ENCODE measurements at regions not wholly inside any gene's neighbourhood (a gene's known extent, or its start where the extent isn't known, plus 50 kb on each side); places are given as distances from the start of the nearest gene placed in this dataset.
"Not testable (repeated sequence)": the region's sequence is repeated elsewhere in the genome, so short reads cannot be mapped to it uniquely, and the experiment has no call there.

- DNase-seq (ENCODE audit: low read depth) = no peak
Observed at GRCh38 chr2:182639971-182640370, 76.1 kb upstream of the DNAJC10 start.

- DNase-seq (ENCODE audit: low read depth) = peak; percentile 0
Observed at GRCh38 chr2:182642328-182642727, 73.7 kb upstream of the DNAJC10 start.

DNA sequence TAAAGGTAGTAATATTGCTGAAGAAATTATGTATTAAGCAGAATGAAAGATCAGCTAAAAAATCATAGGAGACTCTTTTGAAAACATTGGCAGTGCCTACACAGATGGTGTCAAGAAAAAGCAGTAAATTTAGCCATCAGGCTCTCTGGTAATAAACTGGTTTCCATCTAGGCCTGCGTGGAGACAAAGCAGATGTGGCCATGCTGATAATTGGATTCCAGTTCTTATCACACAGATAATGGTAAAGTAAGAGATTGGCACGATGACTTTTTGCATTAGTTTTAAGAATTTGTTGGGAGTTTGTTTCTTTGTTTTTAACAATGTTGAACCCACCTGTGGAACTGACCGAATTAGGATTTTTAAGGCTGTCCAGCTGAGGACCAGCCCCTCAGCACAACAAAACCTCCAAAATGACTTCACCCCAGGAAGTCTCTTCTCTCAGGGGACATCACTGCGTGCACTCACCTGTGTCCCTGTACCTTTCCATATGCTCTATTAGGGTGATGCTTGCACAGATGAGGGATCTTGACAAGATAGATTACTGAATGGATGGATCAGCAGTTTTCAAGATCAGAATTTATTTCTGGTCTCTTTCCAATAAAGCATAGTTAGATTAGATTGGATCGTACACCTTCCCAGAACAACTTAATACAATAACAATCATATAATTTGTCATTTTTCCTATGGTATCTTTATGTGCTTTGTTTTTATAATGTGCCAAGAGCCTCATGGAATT lies 69.1 kb upstream of the DNAJC10 start:
- no peak for DNase-seq (ENCODE audit: low read depth)

DNA sequence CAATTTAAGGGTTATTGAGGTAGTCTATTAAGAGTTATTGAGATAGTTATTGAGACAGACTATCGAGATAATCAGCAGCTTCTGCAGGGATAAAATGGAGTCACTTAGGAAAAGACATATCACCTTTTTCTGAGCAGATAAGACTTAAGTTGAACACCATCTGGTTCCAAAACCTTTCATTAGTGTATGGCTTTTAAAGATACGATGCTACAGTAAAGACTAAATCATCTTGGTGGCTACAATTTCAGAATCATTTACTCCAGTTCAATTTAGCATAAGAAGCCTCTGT lies 68.6 kb upstream of the DNAJC10 start:
- DNase-seq (ENCODE audit: low read depth) = no peak

GRCh38 chr2:182649316-182649715 lies 66.7 kb upstream of the DNAJC10 start:
- DNase-seq (ENCODE audit: low read depth) = no peak

DNA sequence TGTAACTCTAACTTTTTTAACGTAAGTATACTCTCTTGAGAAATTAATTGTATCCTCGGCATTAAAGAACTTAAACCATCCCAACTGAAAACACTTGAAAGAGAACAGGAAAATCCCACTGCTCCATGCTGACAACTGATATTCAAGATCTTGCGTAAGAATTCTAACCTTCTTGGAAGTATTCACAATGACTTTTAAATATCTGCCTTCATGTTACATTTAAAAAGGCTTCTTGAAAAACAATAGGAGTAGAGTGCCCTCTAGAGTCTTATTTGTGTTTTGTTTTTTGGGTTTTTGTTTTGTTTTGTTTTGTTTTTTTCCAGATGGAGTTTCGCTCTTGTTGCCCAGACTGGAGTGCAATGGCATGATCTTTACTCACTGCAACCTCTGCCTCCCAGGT lies 65.4 kb upstream of the DNAJC10 start:
- DNase-seq (ENCODE audit: low read depth) = no peak

DNA sequence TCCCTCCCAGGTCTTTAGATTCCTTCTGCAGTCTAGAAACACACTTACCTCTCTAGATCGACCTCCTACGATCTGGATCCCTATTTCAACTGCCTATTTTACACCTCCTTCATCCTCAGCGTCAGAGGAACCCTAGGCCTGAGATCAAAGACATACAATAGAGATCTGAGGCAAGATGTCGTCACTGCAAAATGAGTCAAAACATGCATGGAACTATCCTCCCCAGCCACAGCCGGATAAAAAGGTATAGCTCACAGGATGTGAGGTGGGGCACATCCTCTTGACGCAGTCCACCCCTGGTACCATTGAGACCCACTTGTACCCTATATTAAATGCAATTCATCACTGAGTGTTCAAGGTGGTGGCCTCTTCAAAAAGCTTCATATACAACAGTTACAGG lies 63.7 kb upstream of the DNAJC10 start:
- DNase-seq (ENCODE audit: low read depth) = no peak

DNA sequence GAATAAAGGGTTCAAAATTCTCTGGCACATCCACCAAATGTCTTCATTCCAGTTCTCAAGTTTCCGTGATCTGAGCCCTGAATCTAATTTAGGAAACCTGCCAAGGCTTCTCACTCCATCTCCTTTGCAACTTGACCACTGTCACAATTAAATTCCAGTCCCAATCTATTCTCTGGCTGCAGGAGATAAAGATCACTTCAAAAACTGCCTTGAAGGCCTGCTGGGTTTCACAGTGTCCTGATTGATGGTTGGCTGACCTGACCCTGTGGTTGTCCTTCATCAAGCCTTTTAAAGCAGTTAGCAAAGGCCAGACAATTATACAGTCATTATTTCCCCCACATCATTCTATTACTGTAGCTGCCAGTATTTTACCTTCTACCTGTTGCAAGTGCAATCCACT lies 60.3 kb upstream of the DNAJC10 start:
- no peak for DNase-seq (ENCODE audit: low read depth)

DNA sequence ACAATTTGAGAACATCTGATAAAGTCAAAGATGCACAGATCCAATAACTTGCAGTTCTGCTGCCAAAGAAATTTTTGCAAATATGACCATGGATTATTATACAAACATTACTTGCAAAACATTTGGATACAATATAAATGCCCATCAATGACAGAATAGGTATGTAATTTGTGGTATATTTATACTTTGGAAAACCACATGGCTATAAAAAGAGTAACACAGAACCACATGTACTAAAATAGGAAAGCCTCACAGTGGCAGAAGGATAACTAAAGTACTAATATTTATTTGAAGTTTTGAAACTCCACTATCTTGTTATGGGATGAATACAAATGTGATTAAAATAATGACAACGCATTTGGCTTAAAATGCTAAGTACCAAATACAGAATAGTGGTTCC lies 51.8 kb upstream of the DNAJC10 start:
- DNase-seq (ENCODE audit: low read depth) = no peak

DNA sequence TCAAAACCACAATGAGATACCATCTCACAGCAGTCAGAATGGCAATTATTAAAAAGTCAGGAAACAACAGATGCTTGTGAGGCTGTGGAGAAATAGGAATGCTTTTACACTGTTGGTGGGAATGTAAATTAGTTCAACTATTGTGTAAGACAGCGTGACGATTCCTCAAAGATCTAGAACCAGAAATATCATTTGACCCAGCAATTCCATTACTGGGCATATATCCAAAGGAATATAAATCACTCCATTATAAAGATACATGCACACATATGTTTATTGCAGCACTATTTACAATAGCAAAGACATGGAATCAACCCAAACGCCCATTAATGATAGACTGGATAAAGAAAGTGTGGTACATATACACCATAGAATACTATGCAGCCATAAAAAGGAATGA lies 50.6 kb upstream of the DNAJC10 start:
- DNase-seq (ENCODE audit: low read depth) = not testable (repeated sequence)
